ENCODE measurements at regions not wholly inside any gene's neighbourhood (a gene's known extent, or its start where the extent isn't known, plus 50 kb on each side); places are given as distances from the start of the nearest gene placed in this dataset.

DNA sequence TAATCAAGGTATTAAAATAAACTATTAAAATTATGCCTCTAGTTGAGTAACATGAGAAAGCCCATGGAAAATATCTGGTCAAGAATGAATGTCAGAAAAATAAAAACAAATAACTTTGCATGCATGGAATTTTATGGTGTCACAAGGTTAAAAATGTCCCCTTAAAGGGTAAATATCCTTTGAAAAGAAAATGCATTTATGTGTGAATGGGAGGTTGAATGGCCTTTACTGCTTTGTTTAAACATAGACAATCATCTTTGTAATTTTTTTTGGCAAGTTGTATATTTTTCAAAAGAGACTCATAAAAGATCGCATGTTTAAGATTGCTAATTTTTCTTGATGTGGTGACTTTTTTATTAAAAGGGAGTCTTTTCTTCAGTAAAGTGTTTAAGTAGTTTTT lies 564.2 kb downstream of the NR2F2 start:
- TF ChIP-seq FOXM1 (IDR thresholded peaks at IDR 0.05; ENCODE audit: borderline replicate concordance, low read depth): no peak
- no peak for TF ChIP-seq TEAD4 (IDR thresholded peaks at IDR 0.05)
- no peak for TF ChIP-seq CREB1 (IDR thresholded peaks at IDR 0.05; ENCODE audit: low read depth)
- TF ChIP-seq ZBTB7A (IDR thresholded peaks at IDR 0.05; ENCODE audit: low read depth): no peak
- TF ChIP-seq, protein P1, sequence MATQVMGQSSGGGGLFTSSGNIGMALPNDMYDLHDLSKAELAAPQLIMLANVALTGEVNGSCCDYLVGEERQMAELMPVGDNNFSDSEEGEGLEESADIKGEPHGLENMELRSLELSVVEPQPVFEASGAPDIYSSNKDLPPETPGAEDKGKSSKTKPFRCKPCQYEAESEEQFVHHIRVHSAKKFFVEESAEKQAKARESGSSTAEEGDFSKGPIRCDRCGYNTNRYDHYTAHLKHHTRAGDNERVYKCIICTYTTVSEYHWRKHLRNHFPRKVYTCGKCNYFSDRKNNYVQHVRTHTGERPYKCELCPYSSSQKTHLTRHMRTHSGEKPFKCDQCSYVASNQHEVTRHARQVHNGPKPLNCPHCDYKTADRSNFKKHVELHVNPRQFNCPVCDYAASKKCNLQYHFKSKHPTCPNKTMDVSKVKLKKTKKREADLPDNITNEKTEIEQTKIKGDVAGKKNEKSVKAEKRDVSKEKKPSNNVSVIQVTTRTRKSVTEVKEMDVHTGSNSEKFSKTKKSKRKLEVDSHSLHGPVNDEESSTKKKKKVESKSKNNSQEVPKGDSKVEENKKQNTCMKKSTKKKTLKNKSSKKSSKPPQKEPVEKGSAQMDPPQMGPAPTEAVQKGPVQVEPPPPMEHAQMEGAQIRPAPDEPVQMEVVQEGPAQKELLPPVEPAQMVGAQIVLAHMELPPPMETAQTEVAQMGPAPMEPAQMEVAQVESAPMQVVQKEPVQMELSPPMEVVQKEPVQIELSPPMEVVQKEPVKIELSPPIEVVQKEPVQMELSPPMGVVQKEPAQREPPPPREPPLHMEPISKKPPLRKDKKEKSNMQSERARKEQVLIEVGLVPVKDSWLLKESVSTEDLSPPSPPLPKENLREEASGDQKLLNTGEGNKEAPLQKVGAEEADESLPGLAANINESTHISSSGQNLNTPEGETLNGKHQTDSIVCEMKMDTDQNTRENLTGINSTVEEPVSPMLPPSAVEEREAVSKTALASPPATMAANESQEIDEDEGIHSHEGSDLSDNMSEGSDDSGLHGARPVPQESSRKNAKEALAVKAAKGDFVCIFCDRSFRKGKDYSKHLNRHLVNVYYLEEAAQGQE (IDR thresholded peaks at IDR 0.05; ENCODE audit: low read depth): no peak
- TF ChIP-seq, protein P2, sequence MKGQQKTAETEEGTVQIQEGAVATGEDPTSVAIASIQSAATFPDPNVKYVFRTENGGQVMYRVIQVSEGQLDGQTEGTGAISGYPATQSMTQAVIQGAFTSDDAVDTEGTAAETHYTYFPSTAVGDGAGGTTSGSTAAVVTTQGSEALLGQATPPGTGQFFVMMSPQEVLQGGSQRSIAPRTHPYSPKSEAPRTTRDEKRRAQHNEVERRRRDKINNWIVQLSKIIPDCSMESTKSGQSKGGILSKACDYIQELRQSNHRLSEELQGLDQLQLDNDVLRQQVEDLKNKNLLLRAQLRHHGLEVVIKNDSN (IDR thresholded peaks at IDR 0.05): no peak

DNA sequence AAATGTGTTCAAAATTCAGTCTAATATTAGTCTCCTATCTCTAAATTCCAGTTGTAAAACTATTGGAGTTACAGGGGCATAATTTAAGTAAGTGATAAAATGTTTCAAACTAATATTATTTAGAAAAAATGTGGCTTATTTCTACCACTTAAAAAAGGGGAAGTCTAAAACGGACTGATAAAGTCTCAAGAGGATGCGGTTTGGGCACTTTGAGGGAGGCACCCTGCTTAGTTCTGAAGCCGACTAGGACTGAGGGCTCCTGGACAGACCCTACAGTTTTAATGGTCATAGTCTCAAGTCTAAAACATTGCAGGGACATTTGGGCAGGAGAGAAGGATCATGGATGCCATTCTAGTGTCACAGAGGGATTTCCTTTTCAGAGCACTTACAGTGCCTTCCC lies 566.3 kb downstream of the NR2F2 start:
- TF ChIP-seq, protein P2 (IDR thresholded peaks at IDR 0.05): no peak
- no peak for TF ChIP-seq CEBPB (IDR thresholded peaks at IDR 0.05)
- TF ChIP-seq, protein P3, sequence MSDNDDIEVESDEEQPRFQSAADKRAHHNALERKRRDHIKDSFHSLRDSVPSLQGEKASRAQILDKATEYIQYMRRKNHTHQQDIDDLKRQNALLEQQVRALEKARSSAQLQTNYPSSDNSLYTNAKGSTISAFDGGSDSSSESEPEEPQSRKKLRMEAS (IDR thresholded peaks at IDR 0.05): no peak
- no peak for TF ChIP-seq FOXM1 (IDR thresholded peaks at IDR 0.05; ENCODE audit: borderline replicate concordance, low read depth)
- TF ChIP-seq EP300 (IDR thresholded peaks at IDR 0.05; ENCODE audit: borderline replicate concordance): no peak
- TF ChIP-seq TAF1 (IDR thresholded peaks at IDR 0.05; ENCODE audit: low read depth): no peak
- TF ChIP-seq RAD21 (IDR thresholded peaks at IDR 0.05; ENCODE audit: low read depth): no peak
- no peak for TF ChIP-seq EGR1 (IDR thresholded peaks at IDR 0.05)
- TF ChIP-seq NFIC (IDR thresholded peaks at IDR 0.05): no peak
- TF ChIP-seq TCF12 (IDR thresholded peaks at IDR 0.05; ENCODE audit: low read depth): no peak

DNA sequence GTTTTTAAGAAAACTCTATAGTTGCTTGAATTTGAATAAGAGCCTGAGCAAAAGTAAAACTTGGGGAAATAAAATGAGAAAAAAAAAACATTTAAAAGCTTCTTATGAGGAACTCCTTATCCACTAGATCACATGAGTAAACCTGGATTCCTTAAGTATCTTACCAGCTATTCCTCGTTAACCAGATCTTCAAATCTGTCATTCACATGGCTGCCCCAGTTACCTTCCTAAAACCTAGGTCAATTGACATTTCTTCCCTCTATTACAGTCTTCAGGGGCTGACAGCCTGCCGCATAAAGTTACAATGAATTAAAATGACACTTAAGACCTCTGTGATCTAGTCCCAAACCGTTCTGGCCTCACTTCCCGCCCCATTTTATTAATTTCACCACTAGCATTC lies 583.6 kb downstream of the NR2F2 start:
- no peak for TF ChIP-seq YY1 (IDR thresholded peaks at IDR 0.05; ENCODE audit: low read depth)
- TF ChIP-seq, protein P3 (IDR thresholded peaks at IDR 0.05): no peak
- no peak for TF ChIP-seq FOXM1 (IDR thresholded peaks at IDR 0.05; ENCODE audit: borderline replicate concordance, low read depth)
- TF ChIP-seq CREB1 (IDR thresholded peaks at IDR 0.05; ENCODE audit: low read depth): no peak
- TF ChIP-seq RAD21 (IDR thresholded peaks at IDR 0.05; ENCODE audit: low read depth): no peak
- TF ChIP-seq, protein P1 (IDR thresholded peaks at IDR 0.05; ENCODE audit: low read depth): no peak
- TF ChIP-seq NFIC (IDR thresholded peaks at IDR 0.05): no peak
- no peak for TF ChIP-seq TAF1 (IDR thresholded peaks at IDR 0.05; ENCODE audit: low read depth)
- no peak for TF ChIP-seq TCF12 (IDR thresholded peaks at IDR 0.05; ENCODE audit: low read depth)
- TF ChIP-seq EP300 (IDR thresholded peaks at IDR 0.05; ENCODE audit: borderline replicate concordance): no peak
- no peak for TF ChIP-seq CEBPB (IDR thresholded peaks at IDR 0.05)
- no peak for TF ChIP-seq TEAD4 (IDR thresholded peaks at IDR 0.05)
- TF ChIP-seq EGR1 (IDR thresholded peaks at IDR 0.05): no peak
- TF ChIP-seq, protein P2 (IDR thresholded peaks at IDR 0.05): no peak
- no peak for TF ChIP-seq ZBTB7A (IDR thresholded peaks at IDR 0.05; ENCODE audit: low read depth)

DNA sequence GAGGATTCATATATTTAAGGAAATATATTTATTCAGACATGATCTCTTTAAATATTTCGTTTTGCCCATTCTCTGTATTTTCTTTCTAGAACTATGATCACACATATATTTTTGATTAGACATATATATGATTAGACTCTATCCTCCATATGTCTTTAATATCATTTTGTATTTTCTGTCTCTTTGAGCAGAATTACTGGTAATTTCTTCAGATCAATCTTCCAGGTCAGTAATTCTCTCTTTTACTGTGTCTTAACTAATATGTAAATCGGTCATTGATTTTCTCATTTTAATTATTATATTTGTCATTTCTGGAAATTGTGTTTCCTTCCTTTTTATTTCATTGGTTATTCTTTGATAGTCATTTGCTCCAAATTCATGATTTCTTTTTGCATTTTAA lies 586.2 kb downstream of the NR2F2 start:
- TF ChIP-seq CREB1 (IDR thresholded peaks at IDR 0.05; ENCODE audit: low read depth) (no peak), NFIC (IDR thresholded peaks at IDR 0.05) (no peak), EGR1 (IDR thresholded peaks at IDR 0.05) (no peak), ZBTB7A (IDR thresholded peaks at IDR 0.05; ENCODE audit: low read depth) (no peak), TEAD4 (IDR thresholded peaks at IDR 0.05) (no peak), EP300 (IDR thresholded peaks at IDR 0.05; ENCODE audit: borderline replicate concordance) (no peak), FOXM1 (IDR thresholded peaks at IDR 0.05; ENCODE audit: borderline replicate concordance, low read depth) (no peak), TCF12 (IDR thresholded peaks at IDR 0.05; ENCODE audit: low read depth) (no peak), YY1 (IDR thresholded peaks at IDR 0.05; ENCODE audit: low read depth) (no peak), CEBPB (IDR thresholded peaks at IDR 0.05) (no peak), RAD21 (IDR thresholded peaks at IDR 0.05; ENCODE audit: low read depth) (no peak), TAF1 (IDR thresholded peaks at IDR 0.05; ENCODE audit: low read depth) (no peak)
- TF ChIP-seq, protein P3 (IDR thresholded peaks at IDR 0.05): no peak
- TF ChIP-seq, protein P2 (IDR thresholded peaks at IDR 0.05): no peak
- TF ChIP-seq, protein P1 (IDR thresholded peaks at IDR 0.05; ENCODE audit: low read depth): no peak
